ENCODE measurements at regions not wholly inside any gene's neighbourhood (a gene's known extent, or its start where the extent isn't known, plus 50 kb on each side); places are given as distances from the start of the nearest gene placed in this dataset.
A peak's percentile ranks its signal among the peaks of the same experiment; 100 is the strongest.
"Not testable (repeated sequence)": the region's sequence is repeated elsewhere in the genome, so short reads cannot be mapped to it uniquely, and the experiment has no call there.

DNA sequence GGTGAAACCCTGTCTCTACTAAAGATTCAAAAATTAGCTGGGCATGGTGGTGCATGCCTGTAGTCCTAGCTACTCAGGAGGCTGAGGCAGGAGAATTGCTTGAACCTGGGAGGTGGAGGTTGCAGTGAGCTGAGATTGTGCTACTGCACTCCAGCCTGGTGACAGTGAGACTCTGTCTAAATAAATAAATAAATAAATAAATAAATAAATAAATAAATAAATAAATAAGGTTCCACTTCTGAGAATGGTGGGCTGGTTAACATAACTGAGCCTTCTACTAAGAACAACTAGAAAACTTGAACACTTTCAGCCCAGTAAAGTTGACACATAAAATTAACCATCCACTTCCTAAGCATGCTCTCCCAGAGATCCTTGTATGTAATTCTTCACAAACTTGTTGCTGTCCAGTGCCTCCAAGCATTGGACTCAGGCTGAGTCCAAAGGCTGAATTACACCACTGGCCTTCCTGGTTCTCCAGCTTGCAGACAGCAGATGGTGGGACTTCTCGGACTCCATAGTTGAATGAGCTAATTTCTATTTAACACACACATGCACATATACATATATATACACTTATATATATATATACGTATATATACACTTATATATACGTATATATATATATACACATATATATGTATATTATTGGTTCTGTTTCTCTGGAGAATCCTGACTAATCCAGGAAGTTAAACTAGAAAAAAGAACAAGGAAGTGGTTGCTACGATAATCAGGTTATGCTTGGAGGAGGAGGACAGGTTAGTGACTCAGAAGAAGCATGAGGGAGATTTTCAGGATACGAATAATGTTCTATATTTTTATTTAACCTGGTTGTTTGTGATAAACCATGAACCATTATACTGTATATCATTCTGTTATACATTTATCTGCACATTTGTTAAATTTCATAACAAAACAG lies 348.8 kb downstream of the METTL4 start:
- in situ Hi-C loops (cut with HindIII; ENCODE audit: low pct_unique_long_range_greater_than_20kb, low sequenced_read_pairs): no loop called here

GRCh38 chr18:2223449-2223848 lies 347.9 kb downstream of the METTL4 start:
- peak; percentile 2 for DNase-seq (ENCODE audit: low read depth, low spot score)
- in situ Hi-C loops (cut with HindIII; ENCODE audit: low pct_unique_long_range_greater_than_20kb, low sequenced_read_pairs): no loop called here

More for the DNA sequence above, 348.8 kb downstream of the METTL4 start:
- no peak for DNase-seq (ENCODE audit: low read depth, low spot score)

GRCh38 chr18:2223849-2224248 lies 347.5 kb downstream of the METTL4 start:
- in situ Hi-C loops (cut with HindIII; ENCODE audit: low pct_unique_long_range_greater_than_20kb, low sequenced_read_pairs): no loop called here

DNA sequence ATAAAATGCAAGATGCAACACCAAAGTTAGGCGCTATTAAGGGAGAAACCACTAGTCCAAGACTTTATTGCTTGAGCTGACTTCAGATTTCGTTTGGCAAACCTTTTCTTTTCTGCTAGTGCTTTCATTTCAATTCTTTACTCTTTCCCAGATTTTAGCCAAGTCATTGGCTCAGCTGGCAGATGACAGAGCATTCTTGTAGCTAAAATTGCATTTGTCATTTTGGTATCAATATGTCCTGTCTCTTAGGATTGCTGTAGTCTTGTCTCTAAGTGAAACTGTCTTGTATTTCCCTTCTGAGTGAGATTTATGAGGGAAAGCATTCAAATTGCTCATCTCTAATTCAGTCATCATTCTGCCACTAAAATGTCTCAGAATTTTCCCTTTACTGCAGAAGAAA lies 335.1 kb downstream of the METTL4 start:
- DNase-seq (ENCODE audit: low read depth, low spot score): no peak
- in situ Hi-C loops (cut with HindIII; ENCODE audit: low pct_unique_long_range_greater_than_20kb, low sequenced_read_pairs): no loop called here

More at GRCh38 chr18:2223849-2224248, 347.5 kb downstream of the METTL4 start:
- DNase-seq (ENCODE audit: low read depth, low spot score): peak; percentile 64

DNA sequence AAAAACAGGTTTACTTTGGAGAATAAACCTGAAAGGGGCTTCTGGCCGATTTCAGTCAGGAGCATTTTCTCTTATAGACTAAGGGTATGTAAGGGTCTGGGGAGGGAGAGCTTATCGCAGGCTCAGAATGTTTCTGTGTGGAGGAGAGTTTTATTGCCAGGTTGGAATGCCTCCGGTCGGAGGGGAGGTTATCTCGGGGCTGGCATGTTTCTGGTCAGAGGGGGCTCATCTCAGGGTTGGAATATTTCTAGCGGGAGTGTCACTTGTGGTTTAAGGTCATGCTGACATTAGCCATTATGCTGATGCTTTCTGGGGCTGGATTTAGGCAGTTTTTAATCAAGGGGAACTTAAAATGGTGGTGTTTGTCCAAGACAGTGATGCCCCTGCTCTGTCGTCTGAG lies 333.6 kb downstream of the METTL4 start:
- in situ Hi-C loops (cut with HindIII; ENCODE audit: low pct_unique_long_range_greater_than_20kb, low sequenced_read_pairs): no loop called here
- DNase-seq (ENCODE audit: low read depth, low spot score): no peak

GRCh38 chr18:2240311-2240705 lies 331.0 kb downstream of the METTL4 start:
- in situ Hi-C loops (cut with HindIII; ENCODE audit: low pct_unique_long_range_greater_than_20kb, low sequenced_read_pairs): no loop called here
- no peak for DNase-seq (ENCODE audit: low read depth, low spot score)

- in situ Hi-C loops (cut with HindIII; ENCODE audit: low pct_unique_long_range_greater_than_20kb, low sequenced_read_pairs): no loop called here
Measured at GRCh38 chr18:2244641-2245040, 326.7 kb downstream of the METTL4 start.

DNA sequence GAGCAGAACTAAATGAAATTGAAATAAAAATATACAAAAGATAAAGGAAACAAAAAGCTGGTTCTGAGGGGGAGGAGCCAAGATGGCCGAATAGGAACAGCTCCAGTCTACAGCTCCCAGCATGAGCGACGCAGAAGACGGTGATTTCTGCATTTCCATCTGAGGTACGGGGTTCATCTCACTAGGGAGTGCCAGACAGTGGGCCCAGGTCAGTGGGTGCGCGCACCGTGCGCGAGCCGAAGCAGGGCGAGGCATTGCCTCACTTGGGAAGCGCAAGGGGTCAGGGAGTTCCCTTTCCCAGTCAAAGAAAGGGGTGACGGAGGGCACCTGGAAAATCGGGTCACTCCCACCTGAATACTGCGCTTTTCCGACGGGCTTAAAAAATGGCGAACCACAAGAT lies 324.2 kb downstream of the METTL4 start:
- DNase-seq (ENCODE audit: low read depth, low spot score); in situ Hi-C loops (cut with HindIII; ENCODE audit: low pct_unique_long_range_greater_than_20kb, low sequenced_read_pairs): not testable (repeated sequence)

More at GRCh38 chr18:2244641-2245040, 326.7 kb downstream of the METTL4 start:
- DNase-seq (ENCODE audit: low read depth, low spot score): no peak

- in situ Hi-C loops (cut with HindIII; ENCODE audit: low pct_unique_long_range_greater_than_20kb, low sequenced_read_pairs): no loop called here
- no peak for DNase-seq (ENCODE audit: low read depth, low spot score)
Measured at GRCh38 chr18:2254977-2255376, 316.3 kb downstream of the METTL4 start.

GRCh38 chr18:2256577-2256976 lies 314.7 kb downstream of the METTL4 start:
- in situ Hi-C loops (cut with HindIII; ENCODE audit: low pct_unique_long_range_greater_than_20kb, low sequenced_read_pairs): no loop called here
- no peak for DNase-seq (ENCODE audit: low read depth, low spot score)

DNA sequence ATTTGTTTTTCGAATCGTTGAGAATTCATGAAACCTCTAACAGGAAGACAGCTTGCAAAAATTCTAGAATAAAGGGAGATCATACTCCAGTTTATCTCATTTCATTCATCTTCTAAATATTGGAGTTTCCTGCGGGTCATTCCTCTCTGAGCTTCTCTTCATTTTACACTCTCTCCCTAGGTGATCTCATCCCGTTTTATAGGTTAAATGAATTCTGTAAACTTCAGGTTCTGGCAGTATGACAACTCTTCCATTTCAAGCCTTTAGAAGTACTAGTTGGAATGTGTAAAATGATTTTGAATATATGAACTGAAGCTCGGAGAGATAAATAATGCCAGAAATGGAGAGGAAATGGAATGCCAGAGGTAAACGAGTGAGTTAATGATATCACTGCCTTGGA lies 312.4 kb downstream of the METTL4 start:
- in situ Hi-C loops (cut with HindIII; ENCODE audit: low pct_unique_long_range_greater_than_20kb, low sequenced_read_pairs): no loop called here
- no peak for DNase-seq (ENCODE audit: low read depth, low spot score)

GRCh38 chr18:2263303-2263890 lies 307.9 kb downstream of the METTL4 start:
- DNase-seq (ENCODE audit: low read depth, low spot score): no peak
- in situ Hi-C loops (cut with HindIII; ENCODE audit: low pct_unique_long_range_greater_than_20kb, low sequenced_read_pairs): no loop called here

- in situ Hi-C loops (cut with HindIII; ENCODE audit: low pct_unique_long_range_greater_than_20kb, low sequenced_read_pairs): no loop called here
- DNase-seq (ENCODE audit: low read depth, low spot score): no peak
Measured at GRCh38 chr18:2274613-2275012, 296.7 kb downstream of the METTL4 start.

DNA sequence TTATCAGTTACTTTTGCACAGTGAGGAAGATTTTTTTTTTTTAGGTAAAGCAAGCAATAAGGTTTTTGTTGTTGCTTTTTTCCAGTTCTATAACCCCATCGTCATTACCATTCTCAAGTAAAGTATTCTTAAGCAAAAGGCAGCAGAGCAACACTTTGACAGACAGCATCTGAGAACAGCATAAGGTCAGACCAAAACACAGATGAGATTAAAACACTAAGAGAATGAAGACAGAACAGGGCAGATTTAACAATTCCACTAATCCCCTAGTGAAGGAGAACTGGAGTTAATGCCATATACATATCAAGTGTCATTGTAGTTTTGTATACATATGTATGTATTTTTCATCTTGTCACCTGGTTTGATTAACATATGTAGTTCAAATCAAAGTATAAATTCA lies 290.2 kb downstream of the METTL4 start:
- DNase-seq (ENCODE audit: low read depth, low spot score): no peak
- in situ Hi-C loops (cut with HindIII; ENCODE audit: low pct_unique_long_range_greater_than_20kb, low sequenced_read_pairs): no loop called here

- in situ Hi-C loops (cut with HindIII; ENCODE audit: low pct_unique_long_range_greater_than_20kb, low sequenced_read_pairs): no loop called here
- DNase-seq (ENCODE audit: low read depth, low spot score): no peak
Measured at GRCh38 chr18:2281523-2282199, 289.6 kb downstream of the METTL4 start.

DNA sequence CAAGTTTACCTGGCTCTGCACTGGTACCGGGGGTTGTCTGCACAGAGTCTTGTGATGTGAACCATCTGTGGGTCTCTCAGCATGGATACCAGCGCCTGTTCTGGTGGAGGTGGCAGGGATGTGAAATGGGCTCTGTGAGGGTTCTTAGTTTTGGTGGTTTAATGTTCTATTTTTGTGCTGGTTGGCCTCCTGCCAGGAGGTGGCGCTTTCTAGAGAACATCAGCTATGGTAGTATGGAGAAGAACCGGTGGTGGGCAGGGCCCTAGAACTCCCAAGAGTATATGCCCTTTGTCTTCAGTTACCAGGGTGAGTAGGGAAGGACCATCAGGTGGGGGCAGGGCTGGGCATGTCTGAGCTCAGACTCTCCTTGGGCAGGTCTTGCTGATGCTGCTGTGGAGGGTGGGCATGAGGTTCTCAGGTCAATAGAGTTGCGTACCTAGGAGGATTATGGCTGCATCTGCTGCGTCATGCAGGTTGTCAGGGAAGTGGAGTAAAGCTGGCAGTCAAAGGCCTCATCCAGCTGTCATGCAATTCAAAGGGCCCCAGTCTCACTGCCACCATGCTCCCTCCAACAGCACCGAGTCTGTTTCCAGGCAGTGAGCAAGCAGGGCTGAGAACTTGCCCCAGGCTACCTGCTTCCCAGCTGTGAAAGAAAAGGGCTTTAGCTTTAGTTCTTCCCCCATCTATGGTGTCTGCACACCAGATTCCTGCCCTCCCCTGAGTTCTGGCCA lies 278.0 kb downstream of the METTL4 start:
- in situ Hi-C loops (cut with HindIII; ENCODE audit: low pct_unique_long_range_greater_than_20kb, low sequenced_read_pairs): no loop called here
- peak; percentile 15 for DNase-seq (ENCODE audit: low read depth, low spot score)

DNA sequence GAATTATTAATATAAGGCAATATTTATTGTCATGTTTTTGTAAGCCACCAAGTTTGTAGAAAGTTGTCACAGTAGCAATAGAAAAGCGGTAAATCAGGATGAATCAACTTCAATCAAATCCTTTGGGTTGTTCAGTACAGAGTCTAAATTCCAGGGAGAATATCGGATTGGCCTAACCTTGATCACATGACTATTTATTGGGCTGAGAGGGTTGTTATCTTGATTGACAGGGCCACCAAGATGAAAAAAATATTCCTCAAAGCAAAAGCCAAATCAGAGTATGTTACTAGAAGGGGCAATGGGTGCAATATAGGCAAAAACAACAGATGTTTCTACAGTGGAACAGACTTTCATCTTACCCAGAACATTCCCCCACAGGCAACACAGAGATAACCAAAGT lies 270.0 kb downstream of the METTL4 start:
- in situ Hi-C loops (cut with HindIII; ENCODE audit: low pct_unique_long_range_greater_than_20kb, low sequenced_read_pairs): no loop called here
- DNase-seq (ENCODE audit: low read depth, low spot score): no peak

DNA sequence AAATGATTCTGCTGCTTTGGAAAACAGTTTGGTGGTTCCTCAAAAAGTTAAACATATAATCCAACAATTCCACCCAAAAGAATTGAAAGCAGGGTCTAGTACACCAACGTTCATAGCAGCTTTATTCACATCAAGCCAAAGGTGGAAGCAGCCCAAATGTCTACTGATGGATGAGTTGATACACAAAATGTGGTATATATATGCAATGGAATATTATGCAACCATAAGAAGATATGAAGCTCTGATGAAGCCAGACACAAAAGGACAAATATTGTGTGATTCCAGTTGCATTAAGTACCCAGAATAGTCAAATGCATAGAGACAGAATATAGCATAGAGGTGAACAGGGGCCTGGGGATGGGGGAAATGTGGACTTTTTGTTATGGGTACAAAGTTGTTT lies 269.3 kb downstream of the METTL4 start:
- in situ Hi-C loops (cut with HindIII; ENCODE audit: low pct_unique_long_range_greater_than_20kb, low sequenced_read_pairs): no loop called here
- no peak for DNase-seq (ENCODE audit: low read depth, low spot score)
